DMS 273 (cell line): ENCODE measurements at regions not wholly inside any gene's neighbourhood (a gene's known extent, or its start where the extent isn't known, plus 50 kb on each side); places are given as distances from the start of the nearest gene placed in this dataset.
A peak's percentile ranks its signal among the peaks of the same experiment; 100 is the strongest.
"Not testable (repeated sequence)": the region's sequence is repeated elsewhere in the genome, so short reads cannot be mapped to it uniquely, and the experiment has no call there.

Experiments used
- DNase-seq: peaks from one replicate; lab custom pipeline; 2025; ENCODE audit not compliant: unreplicated experiment; lab: John Stamatoyannopoulos, UW

DNA sequence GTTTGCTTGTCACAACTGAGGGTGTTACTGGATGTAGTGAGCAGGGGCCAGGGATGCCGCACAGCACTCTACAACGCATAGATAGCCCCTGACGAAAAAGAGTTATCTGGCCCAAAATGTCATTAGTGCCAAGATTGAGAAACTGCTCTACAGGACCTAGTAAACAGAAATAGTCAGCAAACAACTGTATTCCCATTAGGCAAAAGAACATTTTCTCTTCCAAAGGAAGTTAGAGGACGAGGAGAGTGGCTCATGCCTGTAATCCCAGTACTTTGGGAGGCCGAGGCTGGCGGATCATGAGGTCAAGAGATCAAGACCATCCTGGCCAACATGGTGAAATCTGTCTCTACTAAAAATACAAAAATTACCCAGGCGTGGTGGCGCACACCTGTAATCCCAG, 189.1 kb downstream of the DUSP10 start:
- DNase-seq, result not testable (repeated sequence)

DNA sequence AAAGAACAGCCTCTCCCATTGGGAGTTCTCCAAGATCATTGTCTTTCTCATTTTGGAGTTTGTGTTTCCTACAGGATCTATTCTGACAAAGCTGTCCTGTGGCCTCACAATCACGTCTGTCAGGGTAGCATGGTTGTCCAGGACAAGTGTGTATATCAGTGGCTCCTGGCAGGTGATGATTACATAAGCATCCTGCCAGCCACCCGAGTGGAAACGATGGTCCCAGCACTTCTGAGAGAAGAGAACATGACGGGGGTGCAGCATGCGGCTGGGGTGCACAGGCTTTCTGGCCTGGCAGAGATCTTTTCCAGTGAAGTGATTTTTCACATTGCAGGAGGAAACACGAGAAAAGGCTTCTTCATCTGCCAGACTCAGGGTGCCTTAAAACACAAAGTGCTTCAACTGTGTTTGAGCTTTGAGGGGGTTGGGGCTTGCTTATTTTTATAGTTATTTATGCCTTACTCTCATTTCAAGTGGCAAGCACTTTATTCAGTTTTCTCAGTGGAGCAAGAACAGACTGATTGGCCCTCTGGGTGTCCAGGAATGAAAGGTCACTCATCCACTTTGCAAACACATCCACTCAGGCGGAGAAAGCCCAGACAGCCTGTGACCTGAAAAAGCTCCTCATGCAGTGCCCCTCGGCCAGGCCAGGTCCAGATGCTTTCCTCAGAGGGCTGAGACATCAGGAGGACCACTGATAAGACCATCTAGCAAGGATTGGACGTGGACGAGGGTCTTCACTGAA, 186.0 kb downstream of the DUSP10 start:
- DNase-seq, result no peak

DNA sequence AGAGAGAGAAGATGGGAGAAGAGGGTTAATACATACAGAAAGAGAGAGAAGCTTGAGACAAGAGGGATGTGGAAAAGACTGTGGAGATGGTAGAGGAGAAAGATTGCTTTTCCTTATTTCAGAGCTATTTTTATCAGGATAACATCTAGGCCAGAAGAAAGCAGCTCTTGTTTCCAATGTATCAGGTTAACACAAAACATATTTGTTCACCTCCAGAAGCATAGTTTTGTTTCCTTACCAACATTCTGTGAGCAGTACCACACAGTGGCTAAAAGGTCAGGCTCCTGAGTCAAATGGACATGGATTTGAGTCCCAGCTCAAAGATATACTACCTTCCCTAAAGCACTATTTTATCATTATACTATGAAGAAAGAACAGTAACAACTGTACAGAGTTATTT, 185.5 kb downstream of the DUSP10 start:
- no peak for DNase-seq

DNA sequence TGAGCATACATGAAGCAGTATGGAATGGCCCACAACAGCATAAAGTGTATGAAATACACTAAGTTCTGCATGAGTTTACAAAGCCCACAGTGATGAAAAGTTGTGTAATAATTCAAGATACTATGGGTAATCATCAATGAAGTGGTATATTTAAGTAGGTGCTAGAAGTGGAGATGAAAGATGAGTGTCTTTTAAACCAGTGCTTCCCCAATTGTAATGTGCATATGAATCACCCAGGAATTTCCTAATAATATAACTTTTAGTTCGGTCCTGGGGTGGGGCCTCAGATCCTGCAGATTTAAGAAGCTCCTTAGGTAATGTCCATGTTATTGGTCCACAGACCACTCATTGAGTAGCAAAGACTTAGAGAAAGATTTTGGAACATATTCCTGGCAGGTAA, 184.9 kb downstream of the DUSP10 start:
- no peak for DNase-seq

DNA sequence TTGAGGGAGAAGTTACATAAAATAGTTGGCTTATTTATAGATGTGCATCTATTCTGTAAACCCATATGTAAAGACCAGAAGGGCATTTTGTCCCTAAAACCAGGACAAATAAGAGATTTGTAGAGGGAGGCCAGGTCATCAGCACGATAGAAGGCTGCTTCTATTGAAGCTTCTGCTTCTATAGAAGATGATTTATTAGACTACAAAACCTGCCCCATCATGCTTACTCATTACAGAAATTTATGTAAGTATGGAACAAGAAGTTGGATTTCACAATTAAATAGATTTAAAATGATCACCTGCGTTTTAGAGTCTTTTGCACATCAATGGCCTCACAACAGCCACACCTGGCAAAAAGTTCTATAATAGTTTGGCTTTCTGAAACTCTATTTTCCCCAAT, 183.5 kb downstream of the DUSP10 start:
- DNase-seq, result no peak

DNA sequence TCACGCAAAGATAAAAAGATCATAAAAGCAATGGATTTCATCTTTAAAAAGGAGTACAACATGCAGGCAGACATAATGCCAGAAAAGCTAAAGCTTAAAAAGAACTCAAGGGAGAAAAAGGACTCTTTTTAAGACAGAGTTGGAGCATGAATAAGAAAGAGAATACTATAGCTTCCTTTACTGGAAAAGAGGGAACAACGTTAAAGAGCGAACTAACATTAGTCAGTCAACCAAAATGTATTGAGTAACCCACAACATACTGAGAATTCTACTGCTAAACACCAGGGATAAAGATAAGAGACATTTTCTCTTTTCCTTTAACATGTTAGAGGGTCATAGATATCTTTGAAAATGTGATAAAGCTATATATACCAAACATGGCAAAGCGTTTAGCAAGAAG, 182.0 kb downstream of the DUSP10 start:
- DNase-seq, result no peak

DNA sequence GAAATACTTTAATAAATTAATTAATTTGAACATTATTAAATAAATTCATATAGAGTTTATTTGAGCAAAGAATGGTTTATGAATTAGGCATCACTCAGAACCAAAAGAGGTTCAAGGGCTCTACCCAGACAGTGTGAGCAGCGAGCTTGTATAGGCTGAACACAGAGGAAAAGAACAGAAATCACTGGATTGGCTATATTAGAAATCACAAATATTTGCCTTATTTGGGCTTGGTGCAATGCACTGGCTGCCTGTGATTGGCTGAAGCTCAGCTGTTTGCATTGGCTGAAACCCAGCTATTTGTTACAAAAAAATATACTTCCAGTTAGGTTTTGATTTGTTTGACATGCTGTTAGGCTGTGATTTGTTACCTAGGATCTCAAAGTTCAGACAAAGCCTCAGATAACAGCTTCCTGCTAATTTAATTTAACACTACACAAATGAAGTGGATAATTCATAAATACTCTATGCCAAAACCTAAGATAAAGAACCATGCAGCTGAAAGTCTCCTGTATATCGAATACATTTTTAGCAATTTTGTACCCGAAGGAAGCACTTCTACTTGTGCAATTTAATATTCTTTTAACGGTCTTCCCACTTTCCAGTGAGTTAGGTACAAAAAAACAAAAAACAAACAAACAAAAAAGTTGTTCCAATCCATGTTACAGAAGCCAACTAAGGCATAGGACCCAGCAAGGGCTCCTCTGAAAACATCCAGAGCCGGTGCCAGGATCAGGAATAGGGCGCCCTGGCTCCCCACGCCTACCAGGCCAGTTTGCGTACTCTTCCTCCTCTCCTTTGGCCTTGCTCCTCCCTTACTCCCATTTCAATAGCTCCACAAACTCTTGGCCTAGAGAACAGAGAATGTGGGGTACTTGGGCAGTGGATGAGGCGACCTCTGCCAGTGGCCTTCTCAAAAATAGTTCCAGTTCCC, 179.1 kb downstream of the DUSP10 start:
- DNase-seq, result no peak

DNA sequence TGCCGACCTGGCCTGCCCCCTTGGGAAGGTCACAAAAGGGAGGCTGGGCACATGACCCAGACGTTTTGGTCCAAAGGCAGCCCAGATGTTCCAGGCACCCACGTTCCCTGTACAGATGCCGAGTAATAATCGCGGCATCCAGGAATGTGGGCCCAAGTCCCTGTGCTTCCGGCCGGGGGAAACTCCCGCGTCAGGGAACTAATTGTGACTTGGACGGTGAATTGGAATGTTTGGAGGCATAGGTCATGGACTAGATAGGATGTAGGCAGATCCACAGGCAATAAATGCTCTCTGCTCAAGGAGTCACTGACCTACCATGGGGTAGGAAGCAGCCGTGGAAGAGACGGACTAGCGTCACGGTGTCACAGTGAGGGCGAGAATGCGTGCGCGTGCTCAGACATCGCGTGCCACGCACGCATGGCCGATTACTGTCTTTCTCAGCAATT, 178.4 kb downstream of the DUSP10 start:
- DNase-seq, result no peak

DNA sequence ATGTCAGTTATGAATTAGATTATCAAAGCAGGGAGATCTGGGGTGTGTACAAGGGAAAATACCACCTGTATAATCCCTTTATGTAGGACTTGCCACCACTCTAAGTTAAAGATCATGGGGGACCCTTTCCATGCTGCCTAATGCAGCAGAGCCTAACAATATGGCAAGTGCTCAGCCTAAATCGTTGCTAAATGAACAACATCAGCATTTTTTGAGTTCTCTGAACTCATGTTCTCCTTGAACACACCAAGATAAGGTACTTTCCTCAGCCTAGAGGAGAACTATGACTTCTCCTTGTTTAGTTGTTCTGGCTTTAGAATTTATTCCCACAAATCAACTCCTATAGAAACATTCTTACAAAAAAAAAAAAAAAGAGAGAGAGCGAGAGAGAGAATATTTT, 177.0 kb downstream of the DUSP10 start:
- no peak for DNase-seq

DNA sequence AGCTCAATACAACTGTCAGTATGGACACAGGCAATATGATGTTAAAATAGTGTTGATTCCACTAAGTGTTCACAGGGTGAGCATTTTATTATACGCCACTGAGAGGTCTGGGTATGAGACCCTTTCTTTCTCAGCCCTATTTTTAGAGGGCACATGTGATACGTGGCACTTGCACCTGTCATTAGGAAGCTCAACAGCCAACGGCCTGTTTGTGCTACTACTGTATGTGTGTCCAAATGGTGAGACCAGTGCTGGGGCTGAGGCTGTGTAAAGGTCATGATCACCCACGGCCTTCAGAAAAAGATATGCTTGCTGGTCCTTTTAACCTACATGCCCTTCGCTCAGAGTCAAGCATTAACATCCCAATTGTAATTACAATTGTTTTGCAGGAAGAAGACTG, 176.2 kb downstream of the DUSP10 start:
- no peak for DNase-seq

DNA sequence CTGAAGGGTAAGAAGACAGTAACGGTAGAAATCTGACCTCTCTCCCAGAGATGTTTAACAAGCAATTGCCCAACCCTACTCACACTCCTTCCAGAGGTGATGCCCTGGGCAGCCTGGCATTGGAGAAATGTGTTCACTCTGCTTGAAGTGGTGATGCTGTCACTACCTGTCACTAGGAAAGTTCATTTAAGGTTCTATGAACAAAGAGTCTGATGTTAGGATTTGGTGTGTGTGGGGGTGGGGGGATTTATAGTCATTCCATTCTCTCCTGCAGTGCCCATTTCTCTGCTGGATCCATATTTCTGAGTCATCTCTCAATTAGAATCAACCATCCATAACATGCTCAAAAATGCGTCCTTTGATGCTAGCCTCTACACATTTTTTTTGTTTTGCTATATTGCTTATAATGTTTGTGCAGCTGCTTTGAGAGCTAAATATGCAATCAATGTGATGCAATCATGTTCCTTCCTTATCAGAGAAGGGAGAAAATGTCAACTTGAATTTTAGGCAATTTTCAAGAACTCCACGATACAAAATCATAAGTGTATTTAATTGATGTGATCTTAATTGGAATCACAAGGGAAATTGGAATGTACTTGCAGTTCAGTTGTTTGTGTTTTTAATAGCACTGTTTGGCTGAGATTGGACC, 173.9 kb downstream of the DUSP10 start:
- no peak for DNase-seq

DNA sequence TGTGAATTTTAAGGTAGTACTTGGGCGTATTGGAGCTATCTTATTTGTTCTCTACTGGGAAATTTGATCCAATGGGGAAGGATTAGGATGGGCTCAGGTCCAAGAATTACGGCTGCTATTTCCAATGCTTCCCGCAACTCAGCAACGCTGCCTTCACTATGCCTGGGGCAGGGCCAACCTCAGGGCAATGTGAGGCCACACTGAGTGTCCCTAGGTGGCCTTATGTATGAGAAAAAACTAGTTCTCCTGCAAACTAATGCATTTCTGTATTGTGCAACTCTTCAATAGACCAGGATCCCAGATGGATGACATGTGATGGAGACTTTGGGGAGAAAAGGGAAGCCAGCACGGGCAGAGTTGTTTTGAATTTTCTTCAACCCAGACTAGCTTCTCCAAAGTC, 168.1 kb downstream of the DUSP10 start:
- DNase-seq, result peak; percentile 52

DNA sequence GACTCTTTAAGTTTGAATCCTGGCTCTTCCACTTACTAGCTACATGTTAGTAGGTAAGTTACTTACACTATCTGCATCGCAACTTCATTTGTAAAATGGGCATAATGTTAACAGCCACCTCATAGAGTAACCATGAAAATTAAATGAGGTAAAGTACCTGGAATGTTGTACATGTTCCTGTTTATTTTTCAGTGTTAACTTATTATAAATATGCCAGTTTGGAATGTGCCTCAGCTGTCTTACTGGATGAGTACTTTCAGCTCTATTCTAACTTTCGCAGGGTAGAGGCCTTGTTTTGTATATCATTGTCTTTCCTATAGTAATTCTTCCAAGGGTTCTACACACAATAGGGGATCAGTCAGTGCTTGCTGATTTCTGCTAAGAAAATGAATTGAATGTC, 167.4 kb downstream of the DUSP10 start:
- DNase-seq, result no peak

DNA sequence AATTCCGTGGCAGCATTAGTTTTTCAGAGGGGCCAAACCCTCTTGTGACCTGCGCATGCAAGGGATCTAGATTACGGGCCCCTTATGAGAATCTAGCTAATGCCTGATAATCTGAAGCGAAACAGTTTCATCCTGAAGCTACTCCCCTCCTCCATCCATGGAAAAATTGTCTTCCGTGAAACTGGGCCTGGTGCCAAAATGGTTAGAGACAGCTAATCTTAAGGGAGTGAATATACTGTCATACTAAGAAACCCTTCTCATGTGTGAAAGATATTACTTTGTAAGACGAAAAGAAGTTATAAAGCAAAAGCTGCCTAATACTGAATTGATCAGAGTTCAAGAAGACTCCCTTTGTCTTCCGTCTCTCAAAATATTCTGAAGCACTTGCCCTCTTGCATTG, 166.3 kb downstream of the DUSP10 start:
- DNase-seq, result peak; percentile 4

DNA sequence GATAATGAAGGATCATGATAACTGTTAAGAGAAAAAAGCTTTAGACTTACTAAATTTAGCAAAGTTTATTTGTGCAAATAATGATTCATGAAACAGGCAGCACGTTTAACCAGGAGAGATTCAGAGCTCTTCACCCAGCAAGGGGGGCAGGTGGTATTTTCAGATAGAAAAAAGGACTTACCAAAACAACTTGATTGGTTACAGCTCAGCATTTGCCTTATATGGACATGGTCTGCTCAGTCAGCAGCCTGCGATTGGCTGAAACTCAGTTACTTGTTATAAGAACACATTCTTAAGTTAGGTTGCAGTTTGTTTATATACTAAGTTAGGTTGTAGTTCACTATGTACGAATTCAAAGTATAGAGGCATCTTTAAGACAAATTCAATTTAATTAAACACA, 165.6 kb downstream of the DUSP10 start:
- no peak for DNase-seq

DNA sequence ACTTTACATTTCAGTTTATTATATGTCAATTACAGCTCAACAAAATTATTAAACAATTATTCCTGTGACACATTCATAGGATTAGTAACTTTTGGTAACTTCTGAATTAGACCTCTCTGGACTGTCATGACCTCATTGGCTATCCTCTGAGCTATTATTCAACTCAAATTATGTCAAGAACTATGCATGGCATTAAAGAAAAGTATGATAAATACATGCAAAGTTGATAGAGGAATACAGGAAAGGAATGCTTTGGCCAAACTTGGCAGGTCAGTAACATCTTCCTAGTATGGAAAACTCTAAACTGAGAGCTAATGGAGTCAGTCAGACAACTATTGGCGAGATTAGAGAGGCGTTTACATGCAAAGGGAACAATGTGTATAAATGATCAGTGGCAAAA, 158.4 kb downstream of the DUSP10 start:
- no peak for DNase-seq

DNA sequence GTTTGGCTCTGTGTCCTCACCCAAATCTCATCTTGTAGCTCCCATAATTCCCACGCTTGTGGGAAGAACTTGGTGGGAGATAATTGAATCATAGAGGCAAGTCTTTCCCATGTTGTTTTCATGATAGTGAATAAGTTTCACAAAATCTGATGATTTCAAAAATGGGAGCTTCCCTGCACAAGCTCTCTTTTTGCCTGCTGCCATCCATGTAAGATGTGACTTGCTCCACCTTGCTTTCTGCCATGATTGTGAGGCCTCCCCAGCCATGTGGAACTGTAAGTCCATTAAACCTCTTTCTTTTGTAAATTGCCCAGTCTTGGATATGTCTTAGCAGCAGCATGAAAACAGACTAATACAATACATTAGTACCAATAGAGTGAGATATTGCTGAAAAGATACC, 154.9 kb downstream of the DUSP10 start:
- DNase-seq, result not testable (repeated sequence)

DNA sequence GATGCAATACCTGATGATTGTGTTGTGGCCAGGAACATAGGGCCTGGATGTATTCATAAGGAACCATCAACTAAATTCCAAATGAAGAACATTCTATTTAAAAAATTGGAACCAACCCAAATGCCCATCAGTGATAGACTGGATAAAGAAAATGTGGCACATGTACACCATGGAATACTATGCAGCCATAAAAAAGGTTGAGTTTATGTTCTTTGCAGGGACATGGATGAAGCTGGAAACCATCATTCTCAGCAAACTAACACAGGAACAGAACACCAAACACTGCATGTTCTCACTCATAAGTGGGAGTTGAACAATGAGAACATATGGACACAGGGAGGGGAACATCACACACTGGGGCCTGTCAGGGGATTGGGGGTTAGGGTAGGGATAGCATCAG, 150.6 kb downstream of the DUSP10 start:
- not testable (repeated sequence) for DNase-seq

DNA sequence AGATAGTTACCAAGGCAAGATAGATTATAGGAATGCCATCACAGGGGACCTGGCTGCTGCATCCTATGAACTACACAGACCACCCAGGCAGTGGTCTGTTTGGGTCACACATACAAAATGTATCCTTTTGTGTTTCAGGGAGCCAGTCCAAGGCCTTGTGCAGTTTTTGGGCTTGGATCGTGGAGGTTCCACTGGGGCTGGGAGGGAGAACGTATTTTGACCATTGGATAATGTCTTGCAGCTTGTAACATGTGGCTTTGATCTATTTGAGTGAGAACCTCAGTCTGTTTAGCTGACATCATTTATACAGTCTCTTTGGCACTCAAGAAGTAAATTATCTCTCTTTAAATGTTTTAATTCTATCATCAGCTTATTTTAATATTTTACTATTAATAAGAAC, 147.3 kb downstream of the DUSP10 start:
- DNase-seq, result no peak

DNA sequence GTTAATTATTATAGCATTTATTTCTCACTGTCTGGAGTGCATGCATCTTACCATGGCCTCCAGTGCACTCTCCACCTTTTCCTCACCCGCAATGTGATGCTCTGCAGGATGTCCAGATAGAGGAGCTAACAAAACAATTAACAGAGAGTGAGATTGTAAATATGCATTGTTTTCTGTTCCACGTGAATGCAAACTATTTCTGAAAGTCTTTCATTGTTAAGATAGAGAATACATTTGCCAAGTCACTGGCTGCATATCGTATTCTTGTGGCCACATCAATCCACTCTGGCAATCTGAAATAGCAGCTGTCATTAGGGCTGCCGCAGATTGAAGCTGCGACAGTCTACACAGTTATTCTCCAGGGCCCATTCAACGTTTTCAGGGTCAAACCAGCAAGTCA, 143.8 kb downstream of the DUSP10 start:
- no peak for DNase-seq

DNA sequence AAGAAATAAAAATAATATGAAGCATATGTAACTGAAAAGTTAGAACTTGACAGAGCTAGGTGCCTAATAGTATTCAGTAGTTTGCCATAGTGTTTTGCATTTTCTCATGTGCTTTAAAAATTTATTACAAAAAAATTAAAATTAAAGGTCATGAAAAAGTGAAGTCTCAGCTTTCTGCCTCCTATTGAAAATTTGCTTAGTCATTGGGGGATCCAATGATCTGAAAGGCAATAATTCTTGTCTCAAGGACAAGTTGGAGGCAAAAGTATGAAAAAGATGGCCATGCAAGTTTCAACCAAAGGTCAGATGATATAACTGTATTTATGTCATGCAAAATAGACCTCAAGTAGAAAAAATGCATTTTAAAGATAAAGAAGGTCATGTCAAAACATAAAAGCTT, 140.7 kb downstream of the DUSP10 start:
- no peak for DNase-seq

DNA sequence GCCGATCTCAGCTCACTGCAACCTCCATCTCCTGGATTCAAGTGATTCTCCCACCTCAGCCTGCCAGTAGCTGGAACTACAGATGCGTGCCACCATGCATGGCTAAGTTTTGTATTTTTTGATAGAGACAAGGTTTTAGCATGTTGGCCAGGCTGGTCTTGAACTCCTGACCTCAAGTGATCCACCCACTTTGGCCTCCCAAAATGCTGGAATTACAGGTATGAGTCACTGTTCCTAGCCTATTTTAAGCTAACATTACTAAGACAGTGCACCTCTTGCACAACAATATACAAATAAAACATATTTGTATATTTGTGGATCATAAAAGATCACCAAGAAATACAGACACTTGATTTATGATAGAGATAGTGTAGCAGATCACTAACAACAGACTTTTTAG, 139.1 kb downstream of the DUSP10 start:
- no peak for DNase-seq
